HEK293 (cell line): ENCODE measurements at regions not wholly inside any gene's neighbourhood (a gene's known extent, or its start where the extent isn't known, plus 50 kb on each side); places are given as distances from the start of the nearest gene placed in this dataset.

Experiments used
- MYNN ChIP-seq: fragments of 450-650 bp; formaldehyde crosslinking; IDR thresholded peaks from 2 replicates; pipeline ENCODE4 v1.5.1; 2016; ENCODE audit warnings: missing biosample characterization, missing genetic modification characterization, borderline replicate concordance
- OSR2 ChIP-seq: fragments of 450-650 bp; formaldehyde crosslinking; IDR thresholded peaks from 2 replicates; pipeline ENCODE4 v1.5.1; 2016; ENCODE audit warnings: missing biosample characterization, missing genetic modification characterization
- SALL2 ChIP-seq: fragments of 450-650 bp; formaldehyde crosslinking; IDR thresholded peaks from 2 replicates; pipeline ENCODE4 v1.5.0; 2017; ENCODE audit warnings: missing biosample characterization, mild to moderate bottlenecking, missing genetic modification characterization, borderline replicate concordance
- YY1 ChIP-seq: fragments of 450-650 bp; formaldehyde crosslinking; IDR thresholded peaks from 2 replicates; pipeline ENCODE4 v1.5.1; 2018; ENCODE audit warnings: missing biosample characterization, missing genetic modification characterization
- ZNF138 ChIP-seq: fragments of 450-650 bp; formaldehyde crosslinking; IDR thresholded peaks from 2 replicates; pipeline ENCODE4 v1.5.1; 2016; ENCODE audit warnings: missing biosample characterization, missing genetic modification characterization, borderline replicate concordance
- ZNF140 ChIP-seq: fragments of 450-650 bp; formaldehyde crosslinking; IDR thresholded peaks from 2 replicates; pipeline ENCODE4 v1.5.1; 2016; ENCODE audit warnings: missing biosample characterization, missing genetic modification characterization
- ZNF16 ChIP-seq: fragments of 450-650 bp; formaldehyde crosslinking; IDR thresholded peaks from 2 replicates; pipeline ENCODE4 v1.5.1; 2016; ENCODE audit warnings: low read depth, missing biosample characterization, missing genetic modification characterization
- ZNF23 ChIP-seq: fragments of 450-650 bp; formaldehyde crosslinking; IDR thresholded peaks from 2 replicates; pipeline ENCODE4 v1.5.1; 2016; ENCODE audit warnings: missing biosample characterization, missing genetic modification characterization, borderline replicate concordance
- ZNF311 ChIP-seq: fragments of 450-650 bp; formaldehyde crosslinking; IDR thresholded peaks from 2 replicates; pipeline ENCODE4 v1.5.1; 2017; ENCODE audit warnings: missing biosample characterization, missing genetic modification characterization, borderline replicate concordance
- ZXDB ChIP-seq: fragments of 450-650 bp; formaldehyde crosslinking; IDR thresholded peaks from 2 replicates; pipeline ENCODE4 v1.5.1; 2016; ENCODE audit warnings: missing biosample characterization, missing genetic modification characterization
- TF ChIP-seq, protein P1 (sequence below): fragments of 450-650 bp; formaldehyde crosslinking; IDR thresholded peaks from 2 replicates; pipeline ENCODE4 v1.5.1; 2016; ENCODE audit warnings: missing biosample characterization, missing genetic modification characterization

DNA sequence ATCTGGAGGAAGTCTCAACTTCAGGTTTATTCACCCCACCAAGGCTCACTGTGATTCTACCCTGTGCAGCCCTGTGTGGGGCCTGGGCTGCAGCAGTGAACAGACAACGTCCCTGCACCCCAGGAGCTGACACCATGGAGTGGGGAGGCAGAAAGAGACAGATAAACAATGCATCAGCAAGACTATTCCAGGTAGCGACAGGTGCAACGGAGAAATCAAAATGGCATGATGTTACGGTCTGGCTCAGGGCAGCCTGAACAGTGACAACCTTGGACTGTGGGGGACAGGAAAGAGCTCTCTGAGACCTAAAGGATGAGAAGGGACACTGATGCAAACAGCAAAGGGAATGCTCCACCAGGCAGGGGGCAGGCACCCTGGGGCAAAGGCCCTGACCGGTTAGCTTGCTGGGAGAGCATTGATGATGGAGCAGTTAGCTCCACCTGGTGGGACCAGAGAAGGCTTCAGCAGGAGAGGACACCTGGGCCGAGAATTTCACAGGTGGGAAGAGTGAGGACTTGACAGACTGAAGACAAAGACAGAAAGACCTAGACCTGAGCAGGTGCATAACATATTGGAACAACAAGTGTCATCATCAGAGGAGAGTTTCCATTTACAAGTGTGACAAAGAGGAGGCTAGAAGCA lies 589.9 kb downstream of the MATN1 start:
- TF ChIP-seq SALL2 (tag by site-specific recombination) (no peak), ZNF23 (tag by site-specific recombination) (no peak), MYNN (tag by site-specific recombination) (no peak), ZNF16 (tag by site-specific recombination) (no peak), ZXDB (no peak), ZNF311 (tag by site-specific recombination) (no peak), YY1 (tag by site-specific recombination) (no peak), ZNF140 (tag by site-specific recombination) (no peak), ZNF138 (tag by site-specific recombination) (no peak), OSR2 (tag by site-specific recombination) (no peak)
- TF ChIP-seq, protein P1, sequence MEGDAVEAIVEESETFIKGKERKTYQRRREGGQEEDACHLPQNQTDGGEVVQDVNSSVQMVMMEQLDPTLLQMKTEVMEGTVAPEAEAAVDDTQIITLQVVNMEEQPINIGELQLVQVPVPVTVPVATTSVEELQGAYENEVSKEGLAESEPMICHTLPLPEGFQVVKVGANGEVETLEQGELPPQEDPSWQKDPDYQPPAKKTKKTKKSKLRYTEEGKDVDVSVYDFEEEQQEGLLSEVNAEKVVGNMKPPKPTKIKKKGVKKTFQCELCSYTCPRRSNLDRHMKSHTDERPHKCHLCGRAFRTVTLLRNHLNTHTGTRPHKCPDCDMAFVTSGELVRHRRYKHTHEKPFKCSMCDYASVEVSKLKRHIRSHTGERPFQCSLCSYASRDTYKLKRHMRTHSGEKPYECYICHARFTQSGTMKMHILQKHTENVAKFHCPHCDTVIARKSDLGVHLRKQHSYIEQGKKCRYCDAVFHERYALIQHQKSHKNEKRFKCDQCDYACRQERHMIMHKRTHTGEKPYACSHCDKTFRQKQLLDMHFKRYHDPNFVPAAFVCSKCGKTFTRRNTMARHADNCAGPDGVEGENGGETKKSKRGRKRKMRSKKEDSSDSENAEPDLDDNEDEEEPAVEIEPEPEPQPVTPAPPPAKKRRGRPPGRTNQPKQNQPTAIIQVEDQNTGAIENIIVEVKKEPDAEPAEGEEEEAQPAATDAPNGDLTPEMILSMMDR (tag by site-specific recombination), result no peak
